Spleen (tissue), 7 donors: ENCODE measurements at regions not wholly inside any gene's neighbourhood (a gene's known extent, or its start where the extent isn't known, plus 50 kb on each side); places are given as distances from the start of the nearest gene placed in this dataset.

Source experiments
- POLR2A ChIP-seq, 3 donors: fragments of 450-650 bp; IDR thresholded peaks; one replicate each; pipeline ENCODE4 v1.5.1; 2017; ENCODE audit warnings: antibody characterized with exemption in 3 of 3, mild to moderate bottlenecking in 1 of 3
- POLR2AphosphoS5 ChIP-seq, 3 donors: sonication (generic); formaldehyde crosslinking; IDR thresholded peaks; one replicate each; pipeline ENCODE4 v1.5.1; 2017; ENCODE audit warnings: antibody characterized with exemption in 3 of 3
- TF ChIP-seq, protein P1 (sequence below), 11 experiments: fragments of 200-600 bp in 7 of 11; fragments of 450-650 bp in 4 of 11; sonication (generic) in 4 of 11; IDR thresholded peaks in 8 of 11; conservative IDR thresholded peaks in 3 of 11; 1 replicate in 7 of 11; 2 replicates in 4 of 11; pipeline versions ENCODE4 v1.4.0 to v1.8.0; 2016 to 2021; ENCODE audit warnings: antibody characterized with exemption in 11 of 11, inconsistent platforms in 4 of 11, mild to moderate bottlenecking in 1 of 11
- donor health status: DM: no; HTN: no; CAD: no; lungs with moderate emphysema.
- donor health status: DM: no; HTN: no; CAD: no.
- donor health status: DM: no; HTN: no; CAD: no.

DNA sequence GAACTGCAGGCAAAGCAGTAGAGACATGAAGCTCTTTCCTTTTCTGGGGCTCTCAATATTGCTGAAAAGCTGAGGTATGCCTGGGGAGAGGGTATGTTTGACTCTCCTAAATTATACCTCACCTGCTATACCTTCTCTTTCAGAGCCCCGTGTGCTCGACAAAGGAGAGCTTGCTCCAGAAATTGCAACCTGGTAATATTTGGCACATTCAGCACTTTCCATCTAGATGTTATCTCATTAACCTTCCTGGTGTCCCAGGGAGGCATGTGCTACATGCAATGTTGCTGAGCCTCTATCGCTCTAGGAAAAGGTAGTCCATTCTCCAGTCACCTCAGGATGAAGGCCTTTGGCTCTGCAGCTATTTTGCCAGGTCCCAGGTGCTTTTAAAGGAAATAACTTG is 78.5 kb upstream of the ZSWIM6 start:
- TF ChIP-seq, protein P1, sequence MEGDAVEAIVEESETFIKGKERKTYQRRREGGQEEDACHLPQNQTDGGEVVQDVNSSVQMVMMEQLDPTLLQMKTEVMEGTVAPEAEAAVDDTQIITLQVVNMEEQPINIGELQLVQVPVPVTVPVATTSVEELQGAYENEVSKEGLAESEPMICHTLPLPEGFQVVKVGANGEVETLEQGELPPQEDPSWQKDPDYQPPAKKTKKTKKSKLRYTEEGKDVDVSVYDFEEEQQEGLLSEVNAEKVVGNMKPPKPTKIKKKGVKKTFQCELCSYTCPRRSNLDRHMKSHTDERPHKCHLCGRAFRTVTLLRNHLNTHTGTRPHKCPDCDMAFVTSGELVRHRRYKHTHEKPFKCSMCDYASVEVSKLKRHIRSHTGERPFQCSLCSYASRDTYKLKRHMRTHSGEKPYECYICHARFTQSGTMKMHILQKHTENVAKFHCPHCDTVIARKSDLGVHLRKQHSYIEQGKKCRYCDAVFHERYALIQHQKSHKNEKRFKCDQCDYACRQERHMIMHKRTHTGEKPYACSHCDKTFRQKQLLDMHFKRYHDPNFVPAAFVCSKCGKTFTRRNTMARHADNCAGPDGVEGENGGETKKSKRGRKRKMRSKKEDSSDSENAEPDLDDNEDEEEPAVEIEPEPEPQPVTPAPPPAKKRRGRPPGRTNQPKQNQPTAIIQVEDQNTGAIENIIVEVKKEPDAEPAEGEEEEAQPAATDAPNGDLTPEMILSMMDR (IDR thresholded peaks at IDR 0.05 in 8 of 11, conservative IDR thresholded peaks at IDR 0.05 in 3 of 11), result no peak
- TF ChIP-seq POLR2A (IDR thresholded peaks at IDR 0.05) (no peak), POLR2AphosphoS5 (IDR thresholded peaks at IDR 0.05) (no peak)
